ENCODE measurements at regions not wholly inside any gene's neighbourhood (a gene's known extent, or its start where the extent isn't known, plus 50 kb on each side); places are given as distances from the start of the nearest gene placed in this dataset.

GRCh38 chr14:44766285-44766684, 195.5 kb downstream of the KLHL28 start:
- no peaks in the 10 kb centered on the region for H3K9me3 Mint-ChIP-seq

GRCh38 chr14:44763356-44763755, 198.4 kb downstream of the KLHL28 start:
- H3K4me3 ChIP-seq (ENCODE audit: low read length): no peak overlapping the region
- no peaks in the 10 kb centered on the region for H3K36me3 Mint-ChIP-seq (ENCODE audit: low read depth)
- no peaks in the 10 kb centered on the region for H3K9me3 Mint-ChIP-seq
- H3K4me3 Mint-ChIP-seq: no peak overlapping the region
- H3K27ac ChIP-seq (ENCODE audit: low read depth, low read length): no peak overlapping the region
- H3K27ac Mint-ChIP-seq: no peak overlapping the region
- no peaks in the 10 kb centered on the region for H3K27me3 Mint-ChIP-seq (ENCODE audit: insufficient read depth)
- WGBS, 2 experiments (ENCODE audit: insufficient coverage in 1 of 2, insufficient read length in 1 of 2): 67% methylated on average over 1 of the region's 1 CpG; no CpG with 5 or more reads in 1 of the 2 experiments
- H3K9me3 ChIP-seq (ENCODE audit: control insufficient read depth, low read length): no peaks in the 10 kb centered on the region
- H3K4me1 Mint-ChIP-seq: peaks cover 21% of the 10 kb centered on the region
- peaks cover 11% of the 10 kb centered on the region for H3K4me1 ChIP-seq (ENCODE audit: control insufficient read depth, insufficient read depth, low read length)
- no peak overlapping the region for H3K9ac ChIP-seq (ENCODE audit: extremely low read depth, low read length, poor library complexity, severe bottlenecking)
- TF ChIP-seq CTCF (conservative IDR thresholded peaks at IDR 0.05): no peak
- no peak for DNase-seq
- H3K36me3 ChIP-seq (ENCODE audit: control insufficient read depth, insufficient read depth, low read length): no peaks in the 10 kb centered on the region
- H3K27me3 ChIP-seq (ENCODE audit: control insufficient read depth, insufficient read depth, low read length, poor library complexity, severe bottlenecking): no peaks in the 10 kb centered on the region

More at GRCh38 chr14:44766285-44766684, 195.5 kb downstream of the KLHL28 start:
- peaks cover 18% of the 10 kb centered on the region for H3K4me1 ChIP-seq (ENCODE audit: control insufficient read depth, insufficient read depth, low read length)
- no peak overlapping the region for H3K4me3 ChIP-seq (ENCODE audit: low read length)
- Mint-ChIP-seq H3K27me3 (ENCODE audit: insufficient read depth) (no peaks in the 10 kb centered on the region), H3K4me3 (no peak overlapping the region), H3K4me1 (peaks cover 27% of the 10 kb centered on the region), H3K36me3 (ENCODE audit: low read depth) (no peaks in the 10 kb centered on the region), H3K27ac (no peak overlapping the region)
- no peaks in the 10 kb centered on the region for H3K27me3 ChIP-seq (ENCODE audit: control insufficient read depth, insufficient read depth, low read length, poor library complexity, severe bottlenecking)
- no peak for TF ChIP-seq CTCF (conservative IDR thresholded peaks at IDR 0.05)
- no peak overlapping the region for H3K27ac ChIP-seq (ENCODE audit: low read depth, low read length)
- WGBS, 2 experiments (ENCODE audit: insufficient coverage in 1 of 2, insufficient read length in 1 of 2): 91 to 100% methylated on average over 1 of the region's 1 CpG
- no peak overlapping the region for H3K9ac ChIP-seq (ENCODE audit: extremely low read depth, low read length, poor library complexity, severe bottlenecking)
- H3K36me3 ChIP-seq (ENCODE audit: control insufficient read depth, insufficient read depth, low read length): no peaks in the 10 kb centered on the region
- DNase-seq: no peak
- no peaks in the 10 kb centered on the region for H3K9me3 ChIP-seq (ENCODE audit: control insufficient read depth, low read length)

GRCh38 chr14:44759277-44759676, 202.5 kb downstream of the KLHL28 start:
- Histone ChIP-seq H3K36me3 (ENCODE audit: control insufficient read depth, insufficient read depth, low read length) (no peaks in the 10 kb centered on the region), H3K27ac (ENCODE audit: low read depth, low read length) (no peak overlapping the region), H3K27me3 (ENCODE audit: control insufficient read depth, insufficient read depth, low read length, poor library complexity, severe bottlenecking) (no peaks in the 10 kb centered on the region), H3K9me3 (ENCODE audit: control insufficient read depth, low read length) (no peaks in the 10 kb centered on the region), H3K9ac (ENCODE audit: extremely low read depth, low read length, poor library complexity, severe bottlenecking) (no peak overlapping the region), H3K4me1 (ENCODE audit: control insufficient read depth, insufficient read depth, low read length) (no peaks in the 10 kb centered on the region), H3K4me3 (ENCODE audit: low read length) (no peak overlapping the region)
- Mint-ChIP-seq H3K9me3 (no peaks in the 10 kb centered on the region), H3K4me1 (no peaks in the 10 kb centered on the region), H3K36me3 (ENCODE audit: low read depth) (no peaks in the 10 kb centered on the region), H3K27me3 (ENCODE audit: insufficient read depth) (no peaks in the 10 kb centered on the region), H3K27ac (no peak overlapping the region), H3K4me3 (no peak overlapping the region)
- TF ChIP-seq CTCF (conservative IDR thresholded peaks at IDR 0.05): no peak
- 97 to 100% methylated on average over 1 to 2 of the region's 2 CpGs for WGBS, 2 experiments (ENCODE audit: insufficient coverage in 1 of 2, insufficient read length in 1 of 2)
- DNase-seq: no peak
